Endothelial cell of umbilical vein (primary cell): ENCODE measurements at regions not wholly inside any gene's neighbourhood (a gene's known extent, or its start where the extent isn't known, plus 50 kb on each side); places are given as distances from the start of the nearest gene placed in this dataset.

ENCODE experiments used
- BruUV-seq: library from RNA; stranded (reverse); fragments of 400-500 nt; replicated peaks from 2 replicates; lab custom pipeline; 2021; lab: Mats Ljungman, UMichigan
- CTCF ChIA-PET: fragments of 300-600, 350-600 bp; sonication (Branson Sonifier 250); formaldehyde crosslinking; loops from one replicate; lab custom pipeline; 2021; ENCODE audit warnings: antibody characterized with exemption, inconsistent platforms; lab: Charles Lee
- POLR2A ChIA-PET: fragments of 300-600, 350-600 bp; sonication (Branson Sonifier 250); formaldehyde crosslinking; loops from one replicate; lab custom pipeline; 2021; ENCODE audit warnings: antibody characterized with exemption, inconsistent platforms; lab: Charles Lee
- DNase-seq: peaks from one replicate; pipeline ENCODE4 v3.0.0-alpha.2; 2011; ENCODE audit warnings: low read depth, low spot score
- FAIRE-seq: peaks from 2 replicates; lab custom pipeline; 2011; peaks lifted over from hg19 to GRCh38; lab: Jason Lieb, UNC
- H2AFZ ChIP-seq: 2 replicates; pipeline ENCODE4 v1.6.0; 2012; ENCODE audit warnings: low read depth, low read length, control low read depth, inconsistent platforms
- H3K27ac ChIP-seq: 2 replicates; pipeline ENCODE4 v1.5.1; 2011; ENCODE audit warnings: low read depth, mild to moderate bottlenecking, control low read depth, low read length, moderate library complexity; ENCODE audit not compliant: insufficient read depth
- H3K27me3 ChIP-seq, 2 experiments: 2 replicates each; pipeline versions ENCODE4 v1.6.0 to v1.6.1; 2011; ENCODE audit warnings: low read length in 2 of 2, mixed read lengths in 1 of 2; ENCODE audit not compliant: control insufficient read depth in 2 of 2, insufficient read depth in 2 of 2
- H3K36me3 ChIP-seq, 2 experiments: 2 replicates in 1 of 2; 3 replicates in 1 of 2; pipeline ENCODE4 v1.5.1; 2011; ENCODE audit warnings: low read length in 2 of 2, mild to moderate bottlenecking in 1 of 2, moderate library complexity in 1 of 2; ENCODE audit not compliant: control insufficient read depth in 2 of 2, insufficient read depth in 2 of 2; ENCODE audit errors: extremely low read depth in 1 of 2
- H3K4me1 ChIP-seq: 3 replicates; pipeline ENCODE4 v1.5.1; 2011; ENCODE audit warnings: mild to moderate bottlenecking, low read length; ENCODE audit not compliant: control insufficient read depth, insufficient read depth; ENCODE audit errors: extremely low read depth
- H3K4me2 ChIP-seq: 2 replicates; pipeline ENCODE4 v1.6.1; 2011; ENCODE audit warnings: low read length, control low read depth, mixed read lengths; ENCODE audit not compliant: insufficient read depth
- H3K4me3 ChIP-seq, 3 experiments: fragments of 200-600 bp in 1 of 3; sonication (generic), shearing (Covaris generic) in 1 of 3; replicated peaks in 1 of 3; 2 replicates each; pipeline ENCODE4 v1.5.1; 2011 to 2016; ENCODE audit warnings: control low read depth in 3 of 3, low read length in 3 of 3, mild to moderate bottlenecking in 2 of 3, inconsistent platforms in 1 of 3, low read depth in 1 of 3, moderate library complexity in 1 of 3; ENCODE audit not compliant: insufficient read depth in 1 of 3
- H3K79me2 ChIP-seq: 2 replicates; pipeline ENCODE4 v1.6.0; 2012; ENCODE audit warnings: low read length, inconsistent platforms; ENCODE audit not compliant: control insufficient read depth, insufficient read depth
- H3K9ac ChIP-seq: replicated peaks from 2 replicates; pipeline ENCODE3; 2011; ENCODE audit warnings: low read length, control low read depth; ENCODE audit not compliant: insufficient read depth; ENCODE audit errors: extremely low read depth
- H3K9me1 ChIP-seq: replicated peaks from 3 replicates; pipeline ENCODE4 v1.6.0; 2011; ENCODE audit warnings: mild to moderate bottlenecking, low read length; ENCODE audit not compliant: control insufficient read depth, insufficient read depth; ENCODE audit errors: extremely low read depth
- H3K9me3 ChIP-seq: replicated peaks from 2 replicates; pipeline ENCODE4 v1.5.1; 2012; ENCODE audit warnings: low read length, inconsistent platforms; ENCODE audit not compliant: control insufficient read depth, insufficient read depth
- H4K20me1 ChIP-seq: replicated peaks from 2 replicates; pipeline ENCODE3; 2011; ENCODE audit warnings: mild to moderate bottlenecking, low read length; ENCODE audit not compliant: control insufficient read depth, insufficient read depth; ENCODE audit errors: extremely low read depth
- EZH2 ChIP-seq: IDR thresholded peaks from 2 replicates; pipeline ENCODE4 v1.6.1; 2012; ENCODE audit warnings: borderline replicate concordance, low read depth, mild to moderate bottlenecking, moderate library complexity, low read length, inconsistent platforms; ENCODE audit not compliant: severe bottlenecking
- FOS ChIP-seq: IDR thresholded peaks from 2 replicates; pipeline ENCODE4 v1.6.1; 2011; ENCODE audit warnings: mild to moderate bottlenecking, low read length, moderate library complexity, borderline replicate concordance; ENCODE audit not compliant: insufficient read depth
- GATA2 ChIP-seq: IDR thresholded peaks from 2 replicates; pipeline ENCODE4 v1.7.0; 2011; ENCODE audit warnings: low read depth, mild to moderate bottlenecking, moderate library complexity, mixed read lengths, low read length; ENCODE audit not compliant: insufficient read length, insufficient read depth
- JUN ChIP-seq: IDR thresholded peaks from 2 replicates; pipeline ENCODE4 v1.6.1; 2011; ENCODE audit warnings: borderline replicate concordance, low read depth; ENCODE audit not compliant: insufficient read length, insufficient read depth
- MYC ChIP-seq: IDR thresholded peaks from one replicate; pipeline ENCODE4 v1.6.1; 2011; ENCODE audit warnings: mild to moderate bottlenecking, low read depth, low read length
- POLR2A ChIP-seq: IDR thresholded peaks from 2 replicates; pipeline ENCODE4 v1.6.1; 2012; ENCODE audit warnings: low read depth, mild to moderate bottlenecking, control low read depth, low read length
- POLR2AphosphoS5 ChIP-seq: IDR thresholded peaks from 2 replicates; pipeline ENCODE4 v1.6.1; 2012; ENCODE audit warnings: low read depth, mild to moderate bottlenecking, control low read depth, low read length, moderate library complexity; ENCODE audit not compliant: insufficient read depth
- dilution Hi-C: fragments of 300-500 bp; cut with MboI; formaldehyde crosslinking; loops from one replicate; pipeline ENCODE4 v1.15.0; 2019; ENCODE audit warnings: low sequenced_read_pairs; ENCODE audit not compliant: extremely low pct_ligation_motif_present
- intact Hi-C: fragments of 100-400 bp; cut with micrococcal nuclease; formaldehyde crosslinking; loops from one replicate; pipeline ENCODE4 v1.10.0; 2022
- TF ChIP-seq, protein P1 (sequence below), 2 donors: IDR thresholded peaks; 1 replicate in 1 of 2; 2 replicates in 1 of 2; pipeline ENCODE4 v1.5.1; 2011; ENCODE audit warnings: low read length in 2 of 2, mild to moderate bottlenecking in 2 of 2, moderate library complexity in 2 of 2, control low read depth in 1 of 2, inconsistent platforms in 1 of 2, low read depth in 1 of 2; ENCODE audit not compliant: insufficient read depth in 1 of 2; ENCODE audit errors: extremely low read depth in 1 of 2
- TF ChIP-seq, protein P2 (sequence below): IDR thresholded peaks from 2 replicates; pipeline ENCODE4 v1.6.1; 2011; ENCODE audit not compliant: insufficient read depth, insufficient read length

DNA sequence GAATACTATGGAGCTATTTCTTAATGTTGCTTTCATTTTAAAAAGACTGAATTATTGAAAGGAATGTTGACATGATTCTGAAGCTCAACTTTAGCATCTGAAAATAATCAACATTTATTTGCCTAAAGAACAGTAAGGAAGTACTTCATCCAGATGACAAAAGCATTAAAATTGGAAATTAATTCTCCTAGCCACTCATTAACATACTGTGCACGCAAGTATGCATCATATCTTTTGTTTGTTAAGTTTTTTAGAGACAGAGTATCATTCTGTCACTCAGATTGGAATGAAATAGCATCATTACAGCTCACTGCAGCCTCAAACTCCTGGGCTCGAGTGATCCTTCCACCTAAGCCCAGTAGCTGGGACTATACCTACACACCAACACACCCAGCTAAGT lies 632.1 kb upstream of the ALCAM start:
- H3K9ac ChIP-seq, result no peak overlapping the region
- TF ChIP-seq GATA2 (no peak), EZH2 (no peak)
- TF ChIP-seq, protein P1, sequence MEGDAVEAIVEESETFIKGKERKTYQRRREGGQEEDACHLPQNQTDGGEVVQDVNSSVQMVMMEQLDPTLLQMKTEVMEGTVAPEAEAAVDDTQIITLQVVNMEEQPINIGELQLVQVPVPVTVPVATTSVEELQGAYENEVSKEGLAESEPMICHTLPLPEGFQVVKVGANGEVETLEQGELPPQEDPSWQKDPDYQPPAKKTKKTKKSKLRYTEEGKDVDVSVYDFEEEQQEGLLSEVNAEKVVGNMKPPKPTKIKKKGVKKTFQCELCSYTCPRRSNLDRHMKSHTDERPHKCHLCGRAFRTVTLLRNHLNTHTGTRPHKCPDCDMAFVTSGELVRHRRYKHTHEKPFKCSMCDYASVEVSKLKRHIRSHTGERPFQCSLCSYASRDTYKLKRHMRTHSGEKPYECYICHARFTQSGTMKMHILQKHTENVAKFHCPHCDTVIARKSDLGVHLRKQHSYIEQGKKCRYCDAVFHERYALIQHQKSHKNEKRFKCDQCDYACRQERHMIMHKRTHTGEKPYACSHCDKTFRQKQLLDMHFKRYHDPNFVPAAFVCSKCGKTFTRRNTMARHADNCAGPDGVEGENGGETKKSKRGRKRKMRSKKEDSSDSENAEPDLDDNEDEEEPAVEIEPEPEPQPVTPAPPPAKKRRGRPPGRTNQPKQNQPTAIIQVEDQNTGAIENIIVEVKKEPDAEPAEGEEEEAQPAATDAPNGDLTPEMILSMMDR (IDR thresholded peaks at IDR 0.05; ENCODE audit: extremely low read depth in 1 of 2, insufficient read depth in 1 of 2, low read depth in 1 of 2, low read length in 2 of 2), result no peak
- intact Hi-C loops, result no loop called here
- ChIA-PET CTCF (interaction anchor here (1.0 to 1.2 kb wide), 3 partner anchors 10 to 25 kb away, joined by 3 read pairs; no protein-coding TSS in a partner anchor), POLR2A (no interaction called here)
- H3K9me1 ChIP-seq, result no peaks in the 10 kb centered on the region
- H4K20me1 ChIP-seq, result no peaks in the 10 kb centered on the region
- DNase-seq, result no peak
- no peak overlapping the region for H2AFZ ChIP-seq
- no peaks in the 10 kb centered on the region for H3K4me1 ChIP-seq
- no peak for FAIRE-seq
- H3K4me2 ChIP-seq, result no peak overlapping the region
- dilution Hi-C loops, result no loop called here
- no peaks in the 10 kb centered on the region for H3K27me3 ChIP-seq
- no TSS peak for BruUV-seq
- H3K27ac ChIP-seq, result no peak overlapping the region
- H3K4me3 ChIP-seq, result no peak overlapping the region
- no peaks in the 10 kb centered on the region for H3K36me3 ChIP-seq
- H3K79me2 ChIP-seq, result no peaks in the 10 kb centered on the region
- H3K9me3 ChIP-seq, result no peaks in the 10 kb centered on the region

DNA sequence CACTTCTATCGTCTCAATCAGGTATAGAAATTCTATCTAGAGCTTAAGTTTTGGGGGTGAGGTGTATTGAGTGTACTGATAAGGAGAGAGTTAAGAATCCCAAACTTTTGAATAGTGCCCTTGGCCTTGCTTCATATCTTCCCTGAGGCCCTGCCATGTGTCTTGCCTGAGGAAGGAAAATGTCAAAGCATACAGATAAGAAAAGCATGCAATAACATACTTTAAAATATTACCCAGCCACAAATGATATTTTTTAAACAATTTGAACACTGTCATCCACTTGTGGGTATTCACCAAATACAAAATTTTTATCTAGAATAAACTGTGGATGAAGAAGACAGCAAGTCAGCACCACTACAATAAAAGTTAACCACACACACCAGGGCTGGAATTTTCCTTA lies 631.0 kb upstream of the ALCAM start:
- H3K4me2 ChIP-seq, result no peak overlapping the region
- H3K9ac ChIP-seq, result no peak overlapping the region
- CTCF ChIA-PET, result interaction anchor here (1.2 kb wide), 1 partner anchor 11 kb away, joined by 3 read pairs; no protein-coding TSS in a partner anchor
- no peaks in the 10 kb centered on the region for H3K27me3 ChIP-seq
- H4K20me1 ChIP-seq, result no peaks in the 10 kb centered on the region
- no peak for TF ChIP-seq JUN
- no peak for TF ChIP-seq POLR2A
- no peak for TF ChIP-seq POLR2AphosphoS5
- TF ChIP-seq FOS, result no peak
- no peak for TF ChIP-seq MYC
- TF ChIP-seq GATA2, result no peak
- TF ChIP-seq, protein P1 (IDR thresholded peaks at IDR 0.05; ENCODE audit: extremely low read depth in 1 of 2, insufficient read depth in 1 of 2, low read depth in 1 of 2, low read length in 2 of 2), result no peak
- no peak for TF ChIP-seq EZH2
- TF ChIP-seq, protein P2, sequence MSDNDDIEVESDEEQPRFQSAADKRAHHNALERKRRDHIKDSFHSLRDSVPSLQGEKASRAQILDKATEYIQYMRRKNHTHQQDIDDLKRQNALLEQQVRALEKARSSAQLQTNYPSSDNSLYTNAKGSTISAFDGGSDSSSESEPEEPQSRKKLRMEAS, result no peak
- dilution Hi-C loops, result no loop called here
- FAIRE-seq (no peak), DNase-seq (no peak)
- POLR2A ChIA-PET, result no interaction called here
- H3K4me3 ChIP-seq, result no peak overlapping the region
- no peaks in the 10 kb centered on the region for H3K79me2 ChIP-seq
- no TSS peak for BruUV-seq
- H3K27ac ChIP-seq, result no peak overlapping the region
- H2AFZ ChIP-seq, result no peak overlapping the region
- intact Hi-C loops, result no loop called here
- H3K36me3 ChIP-seq, result no peaks in the 10 kb centered on the region
- no peaks in the 10 kb centered on the region for H3K9me3 ChIP-seq
- no peaks in the 10 kb centered on the region for H3K4me1 ChIP-seq
- no peaks in the 10 kb centered on the region for H3K9me1 ChIP-seq
